Stimulated activated CD8-positive, alpha-beta memory T cell treated with anti-CD3 and anti-CD28 coated beads, Interleukin-4, amount 100 ng/mL, for 4 hours (primary cell): ENCODE measurements at regions not wholly inside any gene's neighbourhood (a gene's known extent, or its start where the extent isn't known, plus 50 kb on each side); places are given as distances from the start of the nearest gene placed in this dataset.

Experiments
- DNase-seq, 2 donors: peaks; one replicate each; pipeline ENCODE4 v3.0.0-alpha.2; 2020; ENCODE audit warnings: low read depth in 2 of 2, low spot score in 1 of 2

DNA sequence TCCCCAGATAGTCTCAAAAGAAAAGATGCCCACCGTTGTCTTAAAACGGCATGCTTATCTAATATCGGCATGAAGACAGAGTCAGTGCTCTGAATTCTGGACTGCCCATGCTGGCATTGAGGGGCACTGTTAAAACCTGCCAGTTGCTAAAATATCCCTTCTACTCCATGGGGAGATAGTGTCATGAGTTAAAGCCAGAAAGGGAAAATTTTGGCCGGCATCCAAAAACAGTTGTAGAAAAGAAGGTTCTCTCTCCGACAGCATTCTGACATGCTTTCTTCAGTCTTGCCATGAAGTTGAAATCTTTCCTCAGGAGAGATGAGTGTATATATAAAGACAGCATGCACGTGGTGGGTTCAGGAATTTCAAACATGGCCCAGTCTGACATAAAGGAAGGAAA lies 401.3 kb upstream of the PIK3C3 start:
- DNase-seq, result no peak

DNA sequence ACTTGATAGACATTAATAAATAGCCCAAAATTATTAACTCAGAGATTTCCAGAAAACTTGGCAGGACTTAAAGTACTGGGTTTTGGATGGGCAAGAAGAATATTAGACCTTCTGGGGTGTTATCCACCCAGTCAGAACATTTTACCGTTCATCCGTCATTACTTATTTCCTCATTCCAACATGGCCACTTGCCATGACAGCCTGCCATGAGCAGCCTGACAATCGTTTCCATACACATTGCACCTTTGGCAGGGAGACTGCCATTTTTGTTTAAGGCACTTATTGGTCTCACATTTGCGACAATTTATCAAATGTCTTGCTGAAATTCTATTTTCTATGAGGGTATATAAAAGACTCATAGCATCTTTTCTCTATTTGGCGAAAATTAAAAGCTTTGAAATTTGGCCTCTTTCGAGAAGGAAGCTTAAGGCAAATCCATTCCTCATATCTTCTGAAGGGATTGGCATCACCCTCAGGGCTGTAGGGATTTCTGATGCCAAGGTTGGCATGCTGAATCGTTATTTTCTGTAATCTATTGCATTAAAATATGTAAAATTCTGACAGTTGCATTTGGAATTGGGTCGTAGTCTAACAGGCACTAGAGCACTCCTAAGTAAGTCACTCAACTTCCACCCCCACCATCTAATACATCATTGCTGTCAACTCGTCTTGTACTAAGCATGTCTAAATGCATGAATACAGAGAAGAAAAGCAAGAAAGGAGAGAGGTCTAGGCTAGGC lies 406.3 kb upstream of the PIK3C3 start:
- no peak for DNase-seq

DNA sequence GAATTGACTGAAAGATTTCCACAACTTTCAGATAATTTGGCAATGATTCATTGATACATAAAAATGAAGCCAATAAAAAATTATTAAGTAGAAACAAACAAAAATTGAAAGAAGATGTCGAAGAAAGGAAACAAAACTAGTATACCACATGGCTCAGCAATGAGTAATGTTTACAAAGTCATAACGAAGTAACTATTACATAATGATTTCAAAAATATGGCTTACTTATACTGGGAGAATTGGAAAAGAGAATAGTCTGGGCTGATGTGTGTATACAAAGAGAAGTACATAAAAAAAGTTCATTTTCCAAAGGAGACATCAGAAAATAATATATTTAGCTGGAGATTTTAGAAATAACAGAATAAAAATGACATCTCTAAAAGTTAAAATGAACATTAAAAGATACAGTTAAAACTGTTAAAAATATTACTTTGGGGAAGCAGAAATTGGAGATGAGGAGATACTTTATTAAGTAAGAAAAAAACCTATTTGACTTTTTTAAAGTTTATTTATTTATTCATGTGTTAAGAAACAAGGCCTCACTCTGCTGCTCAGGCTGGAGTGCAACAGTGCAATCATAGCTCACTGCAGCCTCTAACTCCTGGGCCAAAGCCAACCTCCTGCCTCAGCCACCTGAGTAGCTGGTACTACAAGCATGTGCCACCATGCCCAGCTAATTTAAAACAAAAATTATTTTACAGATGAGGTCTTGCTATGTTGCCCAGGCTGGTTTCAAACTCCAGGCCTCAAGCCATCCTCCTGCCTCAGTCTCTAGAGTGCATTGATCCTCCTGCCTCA lies 409.7 kb upstream of the PIK3C3 start:
- DNase-seq, result no peak

DNA sequence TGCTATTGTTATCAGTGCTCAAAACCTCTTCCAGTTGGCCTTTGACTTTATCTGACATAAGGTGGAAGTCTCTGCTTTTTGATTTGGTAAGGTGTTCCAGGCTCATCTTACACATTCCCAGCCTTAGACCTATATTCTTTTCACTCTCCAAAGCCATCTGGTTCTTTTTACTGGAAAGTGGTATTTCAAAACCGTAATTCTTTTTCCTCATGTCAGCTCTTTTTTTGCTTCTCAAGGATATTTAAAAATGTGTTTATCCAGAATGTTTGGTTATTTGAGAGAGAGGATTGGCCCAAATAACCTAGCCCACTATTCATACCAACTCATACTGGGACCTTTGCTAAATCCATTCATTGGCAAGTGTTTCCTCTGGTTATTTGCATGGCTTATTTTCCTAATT lies 411.2 kb upstream of the PIK3C3 start:
- DNase-seq, result no peak

DNA sequence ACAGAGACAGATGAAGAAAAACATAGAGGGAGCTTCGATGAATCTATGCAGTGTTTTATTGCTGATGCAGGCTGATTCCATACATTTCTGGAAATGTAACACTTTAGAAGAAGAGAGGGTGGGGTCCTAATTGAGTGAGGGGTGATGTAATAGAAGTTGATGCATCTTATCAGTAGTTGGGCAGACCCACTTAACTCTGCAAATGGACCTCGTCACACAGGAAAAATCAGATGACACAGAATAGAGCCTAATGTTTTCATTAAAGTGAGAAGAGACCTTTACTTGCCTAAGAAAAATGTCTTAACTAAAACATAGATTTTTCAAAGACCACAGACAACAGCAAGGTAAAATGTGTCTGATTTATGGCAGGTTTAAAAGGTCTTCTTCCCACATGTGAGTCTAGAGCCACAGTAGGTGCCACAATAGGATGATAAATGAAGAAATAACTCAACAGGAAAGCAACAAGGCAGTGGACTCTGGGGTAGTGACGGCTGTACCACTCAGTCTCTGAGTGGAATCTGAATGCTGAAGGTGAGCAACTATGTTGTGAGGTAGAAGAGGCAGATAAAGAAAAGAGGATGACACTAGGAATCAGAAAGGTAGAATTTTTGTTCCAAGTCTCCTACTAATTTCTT lies 414.7 kb upstream of the PIK3C3 start:
- no peak for DNase-seq

DNA sequence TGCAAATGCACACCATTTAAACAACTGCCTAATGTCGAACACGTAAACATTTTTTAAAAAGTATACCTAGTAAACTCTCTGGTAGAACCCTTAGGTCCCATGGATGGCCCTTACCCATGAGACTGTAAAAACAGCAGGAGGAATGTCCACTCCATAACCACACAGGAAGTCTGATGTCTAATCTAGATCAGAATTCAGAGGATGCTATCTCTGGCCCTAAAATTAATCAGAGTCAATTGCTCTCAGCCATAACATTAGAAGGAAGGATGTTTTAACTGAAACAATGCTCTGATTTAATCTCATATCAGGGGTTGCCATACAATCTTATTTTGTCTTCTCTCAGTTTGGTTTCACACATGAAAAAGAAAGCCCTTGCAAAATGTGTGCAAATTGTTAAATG lies 416.3 kb upstream of the PIK3C3 start:
- DNase-seq, result no peak

DNA sequence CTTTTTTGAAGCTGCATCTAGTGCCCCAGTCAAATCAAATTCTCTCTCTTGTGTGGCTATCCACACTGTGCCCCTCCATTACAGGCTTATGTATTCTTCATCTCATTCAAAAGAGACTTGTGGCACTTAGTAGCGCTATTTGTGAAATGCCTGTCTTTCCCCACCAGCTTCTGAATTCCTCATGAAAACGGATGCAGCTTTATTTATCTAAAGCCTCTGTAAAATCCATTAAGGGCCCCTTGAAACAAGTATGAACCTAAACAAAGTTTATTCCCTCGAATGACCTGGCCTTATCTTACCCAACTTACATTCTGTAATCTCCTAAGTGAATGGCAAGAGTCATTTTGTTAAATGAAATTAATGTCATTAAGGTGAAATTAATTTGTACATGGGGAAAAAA lies 417.4 kb upstream of the PIK3C3 start:
- DNase-seq, result no peak

DNA sequence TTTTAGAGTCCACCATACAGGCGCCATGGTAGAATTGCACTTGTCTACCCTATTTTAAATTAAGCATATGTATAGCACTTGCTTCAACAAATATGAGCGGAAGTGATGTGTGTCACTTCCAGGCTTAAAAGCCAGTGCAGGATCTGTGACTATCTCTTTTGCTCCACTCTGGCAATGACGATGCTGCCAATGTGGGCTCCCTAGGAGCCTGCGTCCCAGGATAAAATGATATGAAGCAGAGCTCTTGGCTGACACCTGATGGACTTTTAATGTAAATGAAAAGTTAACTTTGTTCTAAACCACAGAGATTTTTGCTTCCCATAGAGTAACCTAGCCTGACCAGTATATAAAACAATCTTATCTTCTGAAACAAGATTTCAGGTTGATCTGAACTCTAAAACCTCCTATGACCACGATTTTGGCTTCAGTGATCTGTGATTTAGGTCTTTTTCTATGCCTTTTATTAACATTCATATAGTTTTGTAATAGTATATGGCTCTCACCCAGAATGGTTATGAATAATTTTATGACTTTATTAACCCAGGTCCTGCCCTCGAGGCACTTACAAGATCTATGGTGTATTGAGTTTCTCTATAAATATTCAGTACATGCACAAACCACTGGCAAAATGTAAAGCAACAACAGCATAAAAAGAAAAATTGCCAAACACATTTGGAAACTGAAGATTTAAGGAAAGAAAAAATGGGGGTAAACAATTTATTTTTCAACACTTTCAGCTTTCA lies 422.5 kb upstream of the PIK3C3 start:
- DNase-seq, result no peak

DNA sequence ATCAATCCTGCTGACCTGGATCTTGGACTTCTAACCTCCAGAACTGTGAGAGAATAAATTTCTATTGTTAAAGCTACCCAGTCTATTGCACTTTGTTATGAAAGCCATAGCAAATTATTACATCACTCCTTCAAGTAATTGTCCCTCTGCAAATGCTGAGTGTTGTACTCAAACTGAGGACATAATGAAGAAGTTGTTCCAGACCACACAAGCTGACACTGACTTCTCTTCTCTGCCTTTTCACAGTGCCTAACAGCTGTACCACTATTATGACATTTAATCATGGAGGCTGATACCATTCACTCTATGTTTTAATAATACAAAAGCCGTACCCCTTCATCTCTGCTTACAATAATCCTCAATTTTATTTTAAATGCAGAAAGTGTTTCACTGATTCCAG lies 424.1 kb upstream of the PIK3C3 start:
- DNase-seq, result no peak

DNA sequence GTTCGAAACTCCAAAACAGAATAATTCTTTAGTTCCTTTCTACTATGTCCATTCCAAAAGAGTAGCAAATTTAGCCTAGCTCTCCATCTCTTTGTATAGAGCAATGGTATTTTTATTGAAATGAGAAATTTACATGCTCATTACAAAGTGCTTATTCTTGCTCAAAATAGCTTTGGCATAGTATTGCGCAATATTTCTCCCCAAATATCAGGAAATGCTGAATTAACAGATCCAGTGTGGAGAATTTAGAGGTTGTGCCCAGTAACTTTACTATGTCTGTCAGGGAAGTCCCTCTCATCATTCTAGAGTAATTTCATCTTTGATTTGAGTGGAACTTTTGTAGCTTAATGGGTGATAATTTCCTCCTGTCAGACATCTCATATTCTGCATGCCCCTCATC lies 425.9 kb upstream of the PIK3C3 start:
- DNase-seq, result no peak

DNA sequence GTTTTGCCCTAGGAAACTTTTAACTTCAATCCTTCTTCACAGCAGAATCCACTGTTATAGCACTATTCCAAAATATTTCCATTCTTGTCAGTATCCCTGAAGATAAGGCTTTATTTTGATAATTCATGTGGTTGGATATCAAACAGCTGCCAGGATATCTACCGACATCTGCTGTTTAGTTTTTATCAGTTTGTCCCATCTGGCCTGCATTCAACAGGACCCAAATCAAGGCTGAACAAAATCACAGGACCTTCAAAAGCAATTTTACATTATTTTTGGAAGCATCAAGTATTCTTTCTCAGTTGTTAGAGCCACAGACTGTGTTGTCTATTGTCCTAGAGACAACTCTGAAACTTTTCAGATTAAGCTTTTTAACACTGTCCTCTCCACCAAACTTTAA lies 429.0 kb upstream of the PIK3C3 start:
- no peak for DNase-seq

DNA sequence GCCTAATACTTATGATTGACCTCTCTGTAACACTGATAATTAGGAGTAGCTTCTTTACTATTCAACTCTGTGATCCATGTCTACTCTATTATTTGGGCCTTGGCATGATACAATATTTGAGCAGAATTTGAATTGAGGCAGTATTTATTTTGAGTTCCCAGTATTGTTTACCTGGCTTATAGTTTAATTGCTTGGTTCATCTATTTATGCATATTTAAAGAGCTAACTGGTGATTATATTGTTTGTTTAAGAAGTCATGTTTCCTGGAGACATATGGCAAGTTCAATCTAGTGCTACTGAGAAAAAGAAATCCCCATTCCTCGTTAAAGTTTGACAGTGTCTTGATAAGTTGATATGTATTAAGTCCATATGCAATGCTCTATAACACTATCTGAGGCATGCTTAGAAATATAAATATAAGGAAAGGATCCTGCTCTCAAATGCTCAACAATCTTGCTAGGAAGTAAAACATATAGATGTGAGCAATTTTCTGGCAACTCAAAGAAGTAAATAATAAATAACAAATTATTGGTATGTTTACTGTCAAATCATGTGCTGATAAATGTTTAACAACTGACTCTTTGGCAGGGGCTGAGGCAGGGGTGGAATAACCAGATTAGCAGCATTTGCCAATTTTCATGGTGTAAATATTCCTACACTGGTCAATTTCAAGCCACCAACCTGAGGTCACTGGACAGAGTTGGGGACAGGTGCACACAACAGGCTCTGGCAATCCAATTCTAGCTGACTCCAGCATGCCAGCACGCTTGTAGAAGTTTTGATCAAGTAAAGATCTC lies 430.2 kb upstream of the PIK3C3 start:
- no peak for DNase-seq

DNA sequence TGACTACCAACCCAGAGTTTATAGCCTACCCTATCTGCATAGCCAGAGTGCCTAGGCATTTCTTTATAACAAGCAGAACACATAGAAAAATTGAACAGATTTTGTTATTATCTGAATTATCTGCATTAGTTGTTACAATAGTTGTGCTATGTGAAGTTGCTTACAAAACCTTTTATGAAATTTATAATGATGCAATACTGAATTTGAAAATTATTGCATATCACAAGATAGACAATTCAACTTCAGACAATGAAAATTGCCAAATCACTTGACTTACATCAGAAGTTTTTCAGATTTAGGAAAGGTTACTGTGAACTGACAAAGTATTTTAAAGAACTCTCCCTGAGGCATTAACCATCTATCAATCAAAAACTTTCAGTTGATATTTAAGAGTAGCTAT lies 437.9 kb upstream of the PIK3C3 start:
- no peak for DNase-seq

DNA sequence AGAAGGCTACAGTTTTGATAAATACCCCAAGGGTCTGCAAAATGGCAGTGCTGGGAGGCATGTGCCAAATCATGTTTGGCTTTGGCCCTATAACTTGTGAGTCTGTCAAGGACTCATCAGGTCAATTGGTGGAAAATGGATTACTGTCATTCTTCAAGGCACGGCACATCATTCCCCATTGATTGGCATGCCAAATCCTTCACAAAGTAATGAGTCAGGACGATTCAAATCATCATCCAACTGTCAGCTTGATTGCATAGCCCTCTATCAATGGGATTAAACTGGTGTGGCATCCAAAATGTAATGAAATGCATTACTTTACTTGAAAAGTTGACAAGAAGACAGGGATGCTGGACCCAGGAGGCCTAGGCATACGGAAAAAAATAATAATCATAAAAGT lies 441.6 kb upstream of the PIK3C3 start:
- DNase-seq, result no peak

DNA sequence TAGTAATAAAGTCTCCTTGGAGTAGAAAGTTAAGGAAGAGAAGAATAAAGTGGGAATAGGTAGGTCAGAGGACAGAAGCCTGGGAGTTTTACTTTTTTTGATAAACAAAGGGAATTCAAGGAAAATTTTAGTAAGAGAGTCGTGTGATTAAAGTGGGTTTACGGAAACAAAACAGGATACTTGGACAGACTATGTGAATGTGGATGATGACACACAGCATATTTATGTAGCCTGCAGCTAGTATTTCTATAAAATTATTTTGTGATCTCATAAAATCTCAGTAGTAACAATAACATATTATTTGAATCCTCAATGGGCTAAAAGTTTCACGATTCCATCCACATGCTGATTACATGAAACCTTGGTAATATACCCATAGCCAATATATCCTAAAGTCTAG lies 450.7 kb upstream of the PIK3C3 start:
- no peak for DNase-seq

DNA sequence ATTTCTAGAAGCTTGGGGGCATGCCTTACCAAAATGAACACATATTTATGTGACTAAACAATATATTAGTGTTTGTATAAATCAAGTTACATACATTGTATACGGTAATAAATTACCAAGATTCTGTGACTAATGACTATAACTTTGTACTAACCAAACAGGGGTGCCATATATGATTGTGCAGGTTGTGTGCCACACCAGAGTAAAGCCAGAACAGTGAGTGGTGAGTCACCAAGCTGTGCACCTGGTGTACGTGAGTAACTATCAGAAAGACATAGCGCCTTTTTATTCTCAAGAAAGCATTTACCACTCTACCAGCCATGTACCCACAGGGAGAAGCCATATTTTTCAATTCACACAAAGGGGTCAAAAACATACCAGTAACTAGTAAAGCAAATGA lies 453.2 kb upstream of the PIK3C3 start:
- DNase-seq, result no peak

DNA sequence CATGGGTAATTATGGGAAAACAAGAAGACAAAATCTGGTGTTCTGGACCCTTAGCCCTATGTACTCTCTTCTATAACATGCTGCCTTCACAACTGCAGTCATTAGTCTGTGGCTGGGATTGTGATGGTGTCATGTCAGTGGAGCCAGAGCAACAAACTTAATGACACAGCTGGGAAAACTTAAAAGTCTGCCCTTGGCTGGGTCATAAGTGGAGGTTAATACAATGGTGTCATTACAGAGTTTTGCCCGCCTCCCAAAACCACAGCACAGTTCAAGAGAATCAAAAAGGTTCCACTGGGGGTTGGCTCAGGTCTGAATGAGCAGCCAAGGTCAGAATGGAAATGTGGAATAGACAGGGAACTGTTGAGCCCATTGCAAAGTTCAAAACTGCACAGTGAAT lies 455.7 kb upstream of the PIK3C3 start:
- no peak for DNase-seq

DNA sequence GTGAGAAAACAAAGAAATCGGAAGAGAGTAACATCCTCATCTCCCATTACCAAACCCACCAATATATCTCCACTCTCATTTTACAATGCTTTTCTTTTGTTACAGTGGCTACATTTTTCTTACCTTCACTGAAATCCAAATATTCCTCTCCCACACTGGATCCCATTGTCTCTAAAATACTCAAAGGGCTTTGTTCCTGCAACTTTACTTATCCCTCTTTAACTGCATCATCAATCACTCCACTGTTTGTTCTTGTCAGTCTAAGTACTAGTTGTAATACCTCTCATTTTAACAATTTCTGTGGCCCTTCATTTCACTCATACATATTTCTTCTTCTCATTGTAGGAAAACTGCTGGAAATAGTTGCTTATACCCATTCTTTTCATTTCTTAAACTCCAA lies 464.2 kb upstream of the PIK3C3 start:
- no peak for DNase-seq

DNA sequence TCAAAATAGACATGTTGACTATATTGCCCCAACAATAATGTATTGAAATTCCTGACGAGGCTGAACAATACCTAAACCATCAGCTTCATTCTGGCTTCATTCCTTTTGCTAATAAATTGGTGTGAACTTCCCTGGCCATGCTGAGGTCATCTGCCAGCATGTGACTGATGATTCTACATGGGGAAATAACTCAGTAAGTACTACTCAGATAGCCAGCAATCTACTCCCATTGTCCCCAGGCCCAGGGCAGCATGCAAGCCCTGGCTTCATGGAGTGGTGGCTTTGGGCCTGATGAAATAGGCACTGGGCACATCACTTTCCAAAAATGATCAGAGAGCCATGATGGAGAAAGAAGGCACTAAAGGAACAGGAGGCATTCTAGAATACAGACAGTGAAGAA lies 468.5 kb upstream of the PIK3C3 start:
- no peak for DNase-seq

DNA sequence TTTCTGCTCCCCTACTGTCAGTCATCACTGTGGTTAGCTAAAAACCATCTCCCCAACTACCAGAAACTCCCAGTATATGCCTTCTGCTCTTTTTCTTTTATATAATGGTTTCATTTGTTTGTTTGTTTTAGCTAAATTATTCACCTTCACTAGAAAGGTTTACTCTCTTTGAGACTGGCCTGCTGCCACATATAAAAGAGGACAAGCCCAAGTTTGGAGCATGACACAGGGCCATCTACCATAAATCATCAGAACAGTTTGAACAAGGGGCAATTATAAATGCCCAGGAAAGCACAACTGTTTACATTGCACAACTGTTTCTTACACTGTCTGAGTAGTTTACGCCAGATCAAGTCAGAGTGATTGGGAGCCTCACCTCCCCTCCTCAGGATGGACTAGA lies 471.0 kb upstream of the PIK3C3 start:
- no peak for DNase-seq

DNA sequence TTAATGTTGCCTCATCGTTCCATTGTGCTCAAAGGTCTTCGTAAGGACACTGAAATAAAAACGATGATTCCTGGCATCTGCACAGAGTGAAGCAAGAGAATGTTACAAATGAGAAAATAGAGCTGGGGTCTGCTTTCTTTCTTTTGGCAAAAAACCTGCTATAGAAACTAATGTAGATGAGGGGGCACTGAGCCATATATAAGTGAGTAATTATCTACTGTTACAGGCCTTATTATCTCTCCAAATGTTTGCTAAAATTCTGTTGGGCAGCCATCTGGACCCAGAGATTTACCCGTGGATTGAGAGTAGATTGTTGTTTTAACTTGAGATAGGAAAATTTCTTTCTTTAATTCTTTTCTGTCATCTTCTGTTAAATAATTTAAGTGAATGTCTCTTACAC lies 472.5 kb upstream of the PIK3C3 start:
- no peak for DNase-seq
